ENCODE measurements at regions not wholly inside any gene's neighbourhood (a gene's known extent, or its start where the extent isn't known, plus 50 kb on each side); places are given as distances from the start of the nearest gene placed in this dataset.

- Mint-ChIP-seq H3K9me3 (no peaks in the 10 kb centered on the region), H3K27ac (no peak overlapping the region), H3K4me3 (no peak overlapping the region), H3K4me1 (peaks cover 4% of the 10 kb centered on the region), H3K27me3 (ENCODE audit: low read depth) (no peaks in the 10 kb centered on the region), H3K36me3 (ENCODE audit: low read depth) (no peaks in the 10 kb centered on the region)
- TF ChIP-seq CTCF (IDR thresholded peaks at IDR 0.05; ENCODE audit: unreplicated experiment in 3 of 3) = no peak
These were observed 310.9 kb downstream of the BCHE start for GRCh38 chr3:165526367-165526766.

GRCh38 chr3:165523801-165524200 is 313.4 kb downstream of the BCHE start:
- Mint-ChIP-seq H3K36me3 (ENCODE audit: low read depth) (no peaks in the 10 kb centered on the region), H3K4me3 (no peak overlapping the region), H3K9me3 (no peaks in the 10 kb centered on the region), H3K27ac (no peak overlapping the region), H3K27me3 (ENCODE audit: low read depth) (no peaks in the 10 kb centered on the region), H3K4me1 (peaks cover 10% of the 10 kb centered on the region)
- no peak for TF ChIP-seq CTCF (IDR thresholded peaks at IDR 0.05; ENCODE audit: unreplicated experiment in 3 of 3)

- Mint-ChIP-seq H3K4me1 (peaks cover 10% of the 10 kb centered on the region), H3K36me3 (ENCODE audit: low read depth) (no peaks in the 10 kb centered on the region), H3K9me3 (no peaks in the 10 kb centered on the region)
These were observed 314.8 kb downstream of the BCHE start for GRCh38 chr3:165522386-165522785.

GRCh38 chr3:165521131-165521871 is 315.9 kb downstream of the BCHE start:
- Mint-ChIP-seq H3K36me3 (ENCODE audit: low read depth) (no peaks in the 10 kb centered on the region), H3K27me3 (ENCODE audit: low read depth) (no peaks in the 10 kb centered on the region), H3K4me1 (peaks cover 10% of the 10 kb centered on the region), H3K27ac (no peak overlapping the region), H3K4me3 (no peak overlapping the region), H3K9me3 (no peaks in the 10 kb centered on the region)
- TF ChIP-seq CTCF (IDR thresholded peaks at IDR 0.05; ENCODE audit: unreplicated experiment in 3 of 3) = no peak

More at GRCh38 chr3:165522386-165522785, 314.8 kb downstream of the BCHE start:
- Mint-ChIP-seq H3K4me3 (no peak overlapping the region), H3K27me3 (ENCODE audit: low read depth) (no peaks in the 10 kb centered on the region), H3K27ac (no peak overlapping the region)
- no peak for TF ChIP-seq CTCF (IDR thresholded peaks at IDR 0.05; ENCODE audit: unreplicated experiment in 3 of 3)

GRCh38 chr3:165519687-165520086 is 317.5 kb downstream of the BCHE start:
- Mint-ChIP-seq H3K27ac (no peak overlapping the region), H3K4me3 (no peak overlapping the region), H3K27me3 (ENCODE audit: low read depth) (no peaks in the 10 kb centered on the region), H3K9me3 (no peaks in the 10 kb centered on the region), H3K36me3 (ENCODE audit: low read depth) (no peaks in the 10 kb centered on the region), H3K4me1 (peaks cover 10% of the 10 kb centered on the region)
- no peak for TF ChIP-seq CTCF (IDR thresholded peaks at IDR 0.05; ENCODE audit: unreplicated experiment in 3 of 3)

- H3K4me3 Mint-ChIP-seq = no peak overlapping the region
- no peak for TF ChIP-seq CTCF (IDR thresholded peaks at IDR 0.05; ENCODE audit: unreplicated experiment in 3 of 3)
- no peaks in the 10 kb centered on the region for H3K27me3 Mint-ChIP-seq (ENCODE audit: low read depth)
- peaks cover 10% of the 10 kb centered on the region for H3K4me1 Mint-ChIP-seq
- no peaks in the 10 kb centered on the region for H3K9me3 Mint-ChIP-seq
- no peak overlapping the region for H3K27ac Mint-ChIP-seq
- no peaks in the 10 kb centered on the region for H3K36me3 Mint-ChIP-seq (ENCODE audit: low read depth)
These were observed 318.9 kb downstream of the BCHE start for GRCh38 chr3:165518346-165518745.

Data from nephron (organoid).